ENCODE measurements at regions not wholly inside any gene's neighbourhood (a gene's known extent, or its start where the extent isn't known, plus 50 kb on each side); places are given as distances from the start of the nearest gene placed in this dataset.

DNA sequence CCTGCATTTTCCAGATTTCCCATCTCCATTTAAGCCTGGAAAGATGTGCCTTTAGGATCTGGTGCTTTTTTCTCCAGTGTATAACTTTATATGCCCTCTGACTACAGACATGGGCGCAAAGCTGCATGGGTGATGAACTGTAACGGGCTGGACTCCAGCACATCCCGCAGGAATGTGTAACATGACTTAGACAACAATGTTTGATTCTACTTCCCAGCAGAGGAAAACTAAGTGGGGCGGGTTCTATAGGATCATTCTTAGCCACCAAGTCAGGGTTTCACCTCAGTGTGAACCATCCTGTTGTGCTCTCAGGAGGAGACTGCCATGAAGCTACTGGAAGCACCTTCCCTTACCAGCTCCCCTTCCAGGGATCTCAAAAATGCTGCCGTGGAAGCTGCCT is 93.2 kb upstream of the SERP2 start:
- no peak for TF ChIP-seq CTCF (IDR thresholded peaks at IDR 0.05)

- no peak for TF ChIP-seq CTCF (IDR thresholded peaks at IDR 0.05)
Measured at GRCh38 chr13:44281252-44282000, 92.2 kb upstream of the SERP2 start.

DNA sequence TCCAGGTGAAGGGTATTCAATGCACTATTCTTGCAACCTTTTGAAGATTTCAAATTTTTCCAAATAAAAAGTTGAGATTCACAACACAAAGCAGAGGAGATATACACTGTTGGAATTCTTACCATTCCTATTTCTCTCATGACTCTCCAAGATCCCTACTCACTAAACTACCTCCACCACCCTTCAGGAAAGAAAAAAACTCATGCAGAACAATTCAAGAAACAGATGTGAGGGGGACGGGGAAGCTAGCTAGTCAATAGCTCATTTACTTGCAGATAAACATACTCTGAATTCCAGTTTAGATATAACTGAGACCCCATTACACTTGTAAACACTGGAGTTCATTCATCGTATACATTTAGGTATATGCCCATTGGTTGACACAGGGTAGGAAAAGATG is 90.0 kb upstream of the SERP2 start:
- TF ChIP-seq CTCF (IDR thresholded peaks at IDR 0.05), result no peak

- no peak for TF ChIP-seq CTCF (IDR thresholded peaks at IDR 0.05)
Measured at GRCh38 chr13:44287958-44288357, 85.7 kb upstream of the SERP2 start.

DNA sequence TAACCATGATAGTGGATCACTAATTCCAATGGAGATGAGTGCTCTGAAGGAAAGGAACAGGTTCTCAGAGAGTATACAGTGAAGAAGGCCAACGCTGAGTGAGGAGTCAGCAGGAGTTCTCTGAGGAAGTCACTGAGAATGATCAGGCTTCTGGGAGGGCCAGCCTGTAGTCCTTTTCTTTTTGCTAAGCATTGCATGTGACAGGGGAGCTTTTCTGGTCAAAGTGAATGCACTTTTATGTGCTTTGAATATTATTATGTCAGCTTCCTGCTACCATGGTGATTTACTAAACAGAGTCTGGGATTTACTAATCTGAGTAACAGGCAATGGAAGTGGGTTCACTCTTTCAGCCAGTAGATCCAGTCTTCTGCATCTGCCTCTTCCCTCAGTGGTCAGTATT is 81.1 kb upstream of the SERP2 start:
- TF ChIP-seq CTCF (IDR thresholded peaks at IDR 0.05), result no peak

- TF ChIP-seq CTCF (IDR thresholded peaks at IDR 0.05), result no peak
Measured at GRCh38 chr13:44293374-44293773, 80.2 kb upstream of the SERP2 start.

GRCh38 chr13:44293908-44294735 is 79.5 kb upstream of the SERP2 start:
- no peak for TF ChIP-seq CTCF (IDR thresholded peaks at IDR 0.05)

Data from LNCAP (cell line).